ENCODE measurements at regions not wholly inside any gene's neighbourhood (a gene's known extent, or its start where the extent isn't known, plus 50 kb on each side); places are given as distances from the start of the nearest gene placed in this dataset.

- TF ChIP-seq POLR2AphosphoS5 (IDR thresholded peaks at IDR 0.05) (no peak), CTCF (IDR thresholded peaks at IDR 0.05 in 8 of 11, conservative IDR thresholded peaks at IDR 0.05 in 3 of 11) (no peak), POLR2A (IDR thresholded peaks at IDR 0.05) (no peak)
These were observed 1735.3 kb downstream of the TP53TG3F start for GRCh38 chr16:35194681-35195080.
